C4-2B (cell line): ENCODE measurements at regions not wholly inside any gene's neighbourhood (a gene's known extent, or its start where the extent isn't known, plus 50 kb on each side); places are given as distances from the start of the nearest gene placed in this dataset.

Experiments
- CTCF ChIP-seq: fragments of 450-650 bp; conservative IDR thresholded peaks from 2 replicates; pipeline ENCODE4 v1.5.1; 2017; ENCODE audit warnings: mild to moderate bottlenecking
- ZFX ChIP-seq: fragments of 450-650 bp; IDR thresholded peaks from 2 replicates; pipeline ENCODE4 v1.6.1; 2017

- no peak for TF ChIP-seq CTCF
- TF ChIP-seq ZFX, result no peak
These were observed 205.5 kb downstream of the SLC4A3 start for GRCh38 chr2:219832904-219833303.
